GM12864 (cell line): ENCODE measurements at regions not wholly inside any gene's neighbourhood (a gene's known extent, or its start where the extent isn't known, plus 50 kb on each side); places are given as distances from the start of the nearest gene placed in this dataset.
"Not testable (repeated sequence)": the region's sequence is repeated elsewhere in the genome, so short reads cannot be mapped to it uniquely, and the experiment has no call there.

Experiments
- DNase-seq: peaks from one replicate; pipeline ENCODE4 v3.0.0-alpha.2; 2011; ENCODE audit warnings: low read depth
- H3K4me3 ChIP-seq: 2 replicates; pipeline ENCODE4 v1.5.1; 2011; ENCODE audit warnings: mild to moderate bottlenecking, low read depth, low read length, control low read depth
- CTCF ChIP-seq: IDR thresholded peaks from 2 replicates; pipeline ENCODE4 v1.5.1; 2011; ENCODE audit warnings: low read depth, mild to moderate bottlenecking, moderate library complexity, low read length, control low read depth, inconsistent platforms; ENCODE audit errors: missing control alignments

- DNase-seq = no peak
- TF ChIP-seq CTCF = no peak
- no peak overlapping the region for H3K4me3 ChIP-seq
Observed at GRCh38 chr9:115444959-115445358, 327.0 kb upstream of the TNC start.

DNA sequence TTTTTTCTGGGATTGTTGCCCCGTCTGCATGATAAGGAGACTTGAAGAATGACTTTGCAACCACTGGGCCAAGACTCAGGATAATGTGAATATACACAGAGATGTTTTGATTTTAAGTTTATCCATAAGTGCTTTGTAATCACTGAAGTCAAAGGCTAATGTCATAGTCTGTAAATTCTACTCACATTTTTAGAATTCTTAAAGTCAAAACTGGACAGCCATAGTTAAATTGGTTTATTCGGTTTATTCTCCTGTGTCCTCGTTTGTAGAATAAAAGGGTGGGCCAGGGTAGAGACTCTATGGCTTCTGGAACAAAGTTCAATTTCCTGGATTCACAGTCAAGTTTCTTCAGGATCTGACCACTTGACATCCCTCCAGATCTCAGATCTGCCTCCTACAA is 327.7 kb upstream of the TNC start:
- no peak for DNase-seq
- no peak overlapping the region for H3K4me3 ChIP-seq
- no peak for TF ChIP-seq CTCF

- DNase-seq = no peak
- no peak for TF ChIP-seq CTCF
Observed at GRCh38 chr9:115456515-115456914, 338.6 kb upstream of the TNC start.

DNA sequence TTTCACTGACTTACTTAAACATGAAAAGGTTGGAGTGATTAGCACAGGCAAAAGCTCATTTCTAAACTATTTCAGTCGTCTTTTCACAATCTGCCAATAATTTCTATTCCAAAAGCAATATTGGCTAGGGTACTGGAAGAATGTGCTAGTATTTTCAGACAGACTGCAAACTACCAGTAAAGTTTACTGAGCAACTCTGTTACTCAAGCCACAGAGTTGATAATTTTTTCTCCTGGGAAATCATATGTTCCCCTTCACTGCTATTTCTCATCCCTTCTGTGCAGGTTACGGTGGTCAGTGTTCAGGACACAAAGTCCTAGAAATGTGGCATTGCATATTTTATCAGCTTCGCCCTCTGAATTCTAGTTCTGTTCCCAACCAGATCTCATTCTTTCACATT is 343.3 kb upstream of the TNC start:
- no peak overlapping the region for H3K4me3 ChIP-seq
- TF ChIP-seq CTCF = no peak
- DNase-seq = no peak

More at GRCh38 chr9:115456515-115456914, 338.6 kb upstream of the TNC start:
- no peak overlapping the region for H3K4me3 ChIP-seq

- TF ChIP-seq CTCF = no peak
- no peak overlapping the region for H3K4me3 ChIP-seq
- no peak for DNase-seq
Observed at GRCh38 chr9:115462623-115463022, 344.7 kb upstream of the TNC start.

GRCh38 chr9:115466756-115467155 is 348.8 kb upstream of the TNC start:
- no peak for TF ChIP-seq CTCF
- DNase-seq = no peak
- H3K4me3 ChIP-seq = no peak overlapping the region

- no peak overlapping the region for H3K4me3 ChIP-seq
- no peak for DNase-seq
- no peak for TF ChIP-seq CTCF
Observed at GRCh38 chr9:115469841-115470240, 351.9 kb upstream of the TNC start.

DNA sequence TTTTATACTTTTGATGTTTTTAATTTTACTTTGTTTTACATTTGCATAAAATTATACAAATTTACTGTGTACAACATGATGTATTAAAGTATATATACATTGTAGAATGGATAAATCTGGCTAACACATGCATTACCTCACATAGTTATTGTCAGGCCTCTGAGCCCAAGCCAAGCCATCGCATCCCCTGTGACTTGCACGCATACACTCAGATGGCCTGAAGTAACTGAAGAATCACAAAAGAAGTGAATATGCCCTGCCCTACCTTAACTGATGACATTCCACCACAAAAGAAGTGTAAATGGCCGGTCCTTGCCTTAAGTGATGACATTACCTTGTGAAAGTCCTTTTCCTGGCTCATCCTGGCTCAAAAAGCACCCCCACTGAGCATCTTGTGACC is 355.1 kb upstream of the TNC start:
- DNase-seq, H3K4me3 ChIP-seq: not testable (repeated sequence)
